ENCODE measurements at regions not wholly inside any gene's neighbourhood (a gene's known extent, or its start where the extent isn't known, plus 50 kb on each side); places are given as distances from the start of the nearest gene placed in this dataset.
"Not testable (repeated sequence)": the region's sequence is repeated elsewhere in the genome, so short reads cannot be mapped to it uniquely, and the experiment has no call there.

GRCh38 chr16:5309946-5310611, 212.5 kb upstream of the EEF2KMT start:
- no peak for DNase-seq

DNA sequence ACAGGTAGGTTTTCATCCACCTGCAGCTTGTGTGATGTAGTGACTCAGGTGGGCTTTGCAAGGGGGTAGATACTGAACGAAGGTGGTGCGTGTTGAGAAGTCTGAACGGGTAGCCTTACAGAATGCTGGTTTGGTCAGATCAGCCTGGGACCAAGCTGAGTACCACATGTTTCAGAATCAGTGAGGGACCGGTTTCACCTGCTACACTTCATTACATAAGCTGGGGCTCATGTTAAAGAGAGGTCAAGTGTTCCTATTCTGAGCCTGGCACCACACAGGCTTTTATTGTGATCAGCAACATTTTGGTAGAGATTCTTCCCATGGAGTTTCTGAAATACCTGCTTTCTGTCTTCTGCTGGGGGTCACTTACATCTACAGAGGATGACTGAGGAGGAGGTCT, 207.4 kb upstream of the EEF2KMT start:
- DNase-seq: no peak

- no peak for DNase-seq
Measured at GRCh38 chr16:5302372-5303114, 204.9 kb upstream of the EEF2KMT start.

- no peak for DNase-seq
Measured at GRCh38 chr16:5298202-5298601, 200.6 kb upstream of the EEF2KMT start.

DNA sequence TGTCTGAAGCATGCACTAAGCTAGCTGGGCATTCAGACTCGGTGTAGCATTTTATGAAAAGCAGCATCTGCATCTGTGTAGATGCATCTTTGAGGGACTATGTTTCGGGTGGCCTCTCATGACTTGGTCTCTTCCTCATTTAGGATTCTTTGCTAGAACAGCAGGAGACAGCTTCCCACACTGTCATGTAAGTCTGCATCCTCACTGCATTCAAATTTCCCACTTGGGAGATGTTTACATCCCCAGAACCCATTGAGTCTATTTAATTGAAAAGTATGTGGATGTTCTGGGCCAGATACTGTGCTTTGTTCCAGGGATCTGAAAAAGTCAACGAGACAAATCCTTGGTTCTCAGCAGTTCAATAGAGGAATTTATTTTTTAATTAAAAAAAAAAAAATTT, 198.6 kb upstream of the EEF2KMT start:
- no peak for DNase-seq

- not testable (repeated sequence) for DNase-seq
Measured at GRCh38 chr16:5295304-5295703, 197.7 kb upstream of the EEF2KMT start.

GRCh38 chr16:5282152-5282551, 184.6 kb upstream of the EEF2KMT start:
- not testable (repeated sequence) for DNase-seq

DNA sequence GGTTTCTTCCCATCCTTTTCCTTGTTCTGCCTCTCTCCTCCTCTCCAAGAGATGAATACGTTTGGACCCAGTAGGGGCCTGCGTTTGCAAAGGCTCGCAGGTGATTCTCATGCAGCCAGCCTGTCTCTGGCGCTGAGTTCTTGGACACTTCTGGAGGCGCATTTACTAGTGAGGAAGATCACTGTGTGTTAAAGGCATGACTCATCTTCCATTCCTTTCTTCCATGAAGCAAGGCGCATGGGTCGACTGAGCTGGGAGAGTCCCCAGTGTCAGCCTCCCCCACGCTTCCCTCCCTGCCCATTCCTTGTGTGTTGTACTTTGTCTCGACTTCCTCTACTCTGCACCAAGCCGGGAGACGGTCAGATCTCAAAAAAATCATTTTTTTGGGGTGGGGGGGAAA, 159.9 kb upstream of the EEF2KMT start:
- DNase-seq: no peak

DNA sequence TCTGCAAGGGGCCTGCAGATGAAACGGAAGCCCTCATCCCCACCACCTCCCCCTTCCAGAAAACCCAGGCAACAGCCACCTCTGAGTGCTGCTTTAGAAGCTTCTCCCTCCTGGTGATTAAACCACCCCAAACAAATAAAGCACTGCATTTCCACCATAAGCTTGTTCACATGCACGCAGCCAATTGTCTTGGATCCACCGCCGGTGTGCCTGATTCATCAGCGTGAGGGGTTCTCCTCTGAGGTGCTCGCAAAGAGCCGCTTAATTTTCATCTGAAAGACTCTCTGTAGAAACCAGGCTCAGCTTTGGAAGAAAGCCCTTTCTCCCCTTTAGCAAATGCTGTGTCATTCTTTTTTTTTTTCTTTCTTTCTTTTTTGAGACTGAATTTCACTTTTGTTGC, 155.2 kb upstream of the EEF2KMT start:
- no peak for DNase-seq

DNA sequence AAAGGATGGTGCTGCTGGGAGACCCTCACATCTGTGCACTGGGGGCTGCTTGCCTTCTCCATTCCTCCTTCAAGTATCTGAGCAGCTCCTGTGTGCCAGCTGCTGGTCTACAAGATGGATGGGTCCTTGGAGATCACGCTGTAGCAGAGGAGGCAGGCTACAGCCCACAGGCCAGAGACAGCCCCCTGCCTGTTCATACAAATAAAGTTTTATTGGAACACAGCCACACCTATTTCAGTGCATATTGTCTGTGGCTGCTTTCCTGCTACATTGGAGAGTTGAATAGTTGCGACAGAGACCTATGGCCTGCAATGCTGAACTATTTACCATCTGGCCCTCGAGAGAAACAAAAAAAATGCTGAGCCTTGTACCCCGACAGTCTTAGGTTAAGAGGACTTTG, 149.8 kb upstream of the EEF2KMT start:
- not testable (repeated sequence) for DNase-seq

GRCh38 chr16:5240278-5240626, 142.7 kb upstream of the EEF2KMT start:
- not testable (repeated sequence) for DNase-seq

- peak; percentile 37 for DNase-seq
Measured at GRCh38 chr16:5239472-5240277, 142.1 kb upstream of the EEF2KMT start.

DNA sequence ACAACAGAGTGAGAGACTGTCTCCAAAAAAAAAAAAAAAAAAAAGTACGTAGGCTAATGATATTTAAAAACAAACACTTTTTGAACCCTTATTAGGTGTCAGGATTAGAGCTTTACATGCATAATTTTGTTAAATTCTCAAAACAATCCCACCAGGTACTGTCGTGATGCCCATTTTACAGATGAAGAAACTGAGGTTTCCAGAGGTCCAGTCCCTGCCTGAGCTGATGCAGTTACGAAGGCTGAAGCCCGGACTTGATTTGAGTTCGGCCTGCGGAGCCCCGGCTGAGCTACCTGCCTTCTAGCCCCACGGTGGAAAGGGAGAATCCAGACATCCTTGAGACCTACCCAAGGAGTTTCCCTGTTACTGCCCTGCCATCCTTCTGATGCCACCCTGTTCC, 137.5 kb upstream of the EEF2KMT start:
- no peak for DNase-seq

DNA sequence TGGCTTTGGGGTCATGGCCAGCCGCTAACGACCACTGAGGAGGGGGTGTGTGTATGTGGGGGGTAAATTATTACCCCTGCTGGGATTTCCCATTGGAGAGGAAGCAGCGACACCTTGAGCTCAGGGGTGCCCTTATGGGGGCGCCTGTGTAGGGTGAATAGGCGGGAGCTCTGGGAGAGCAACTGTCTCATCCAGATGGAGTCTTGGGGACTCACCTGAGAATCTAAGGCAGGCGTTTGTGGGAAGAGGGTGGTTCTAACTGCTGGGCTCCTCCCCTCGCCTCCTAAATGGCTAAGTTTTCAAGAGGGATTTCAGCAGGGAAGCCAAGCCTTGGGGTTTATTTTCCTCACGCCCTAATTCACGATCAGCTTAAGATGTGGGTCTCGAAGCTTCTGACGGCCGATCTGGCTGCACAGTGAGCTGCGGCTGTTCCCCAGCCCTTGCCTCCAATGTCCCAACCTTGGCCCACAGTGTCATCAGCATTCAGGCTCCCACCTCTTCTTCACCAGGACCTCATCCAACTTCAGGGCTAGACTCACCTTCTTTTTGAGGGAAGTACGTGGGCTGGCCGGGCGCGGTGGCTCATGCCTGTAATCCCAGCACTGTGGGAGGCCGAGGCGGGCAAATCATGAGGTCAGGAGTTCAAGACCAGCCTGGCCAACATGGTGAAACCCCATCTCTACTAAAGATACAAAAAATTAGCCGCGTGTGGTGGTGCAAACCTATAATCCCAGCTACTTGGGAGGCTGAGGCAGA, 136.9 kb upstream of the EEF2KMT start:
- no peak for DNase-seq

- no peak for DNase-seq
Measured at GRCh38 chr16:5231246-5231759, 133.7 kb upstream of the EEF2KMT start.

- DNase-seq: no peak
Measured at GRCh38 chr16:5228369-5228768, 130.8 kb upstream of the EEF2KMT start.

DNA sequence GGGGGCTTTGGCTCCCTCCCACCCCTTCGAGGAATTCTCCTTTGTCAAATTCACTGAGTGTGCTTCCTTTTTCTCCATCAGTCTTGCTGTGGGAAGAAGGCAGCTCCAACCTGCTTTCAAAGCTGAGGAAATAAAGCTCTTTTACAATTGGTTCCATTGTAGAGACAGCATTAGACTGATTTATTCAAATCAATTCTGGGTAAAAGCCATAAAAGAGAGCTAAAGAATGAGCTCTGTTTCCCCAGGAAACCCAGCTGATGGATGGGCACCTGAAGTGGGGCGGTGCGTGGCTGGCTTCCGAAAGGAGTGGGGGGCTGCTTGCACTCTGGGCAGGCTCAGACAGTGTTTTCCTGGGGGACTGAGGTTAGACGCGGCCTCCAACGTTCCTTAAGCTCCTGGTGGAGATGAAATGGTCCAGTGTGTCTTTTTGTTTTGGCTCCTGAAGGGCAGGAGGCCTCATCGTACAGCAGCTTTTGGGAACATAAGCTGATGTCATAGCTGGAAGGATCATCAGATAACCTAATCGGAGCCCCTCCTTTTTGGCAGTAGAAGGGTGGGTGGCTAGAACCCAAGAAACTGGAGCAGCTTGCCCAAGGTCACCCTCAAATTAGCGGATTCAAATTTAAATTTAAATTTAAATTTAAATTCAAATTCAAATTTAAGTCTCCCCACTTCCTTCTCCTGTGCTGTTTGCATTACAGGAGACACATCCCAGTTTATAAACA, 128.5 kb upstream of the EEF2KMT start:
- DNase-seq: no peak

- no peak for DNase-seq
Measured at GRCh38 chr16:5222761-5223160, 125.2 kb upstream of the EEF2KMT start.

GRCh38 chr16:5221831-5222230, 124.2 kb upstream of the EEF2KMT start:
- DNase-seq: not testable (repeated sequence)

DNA sequence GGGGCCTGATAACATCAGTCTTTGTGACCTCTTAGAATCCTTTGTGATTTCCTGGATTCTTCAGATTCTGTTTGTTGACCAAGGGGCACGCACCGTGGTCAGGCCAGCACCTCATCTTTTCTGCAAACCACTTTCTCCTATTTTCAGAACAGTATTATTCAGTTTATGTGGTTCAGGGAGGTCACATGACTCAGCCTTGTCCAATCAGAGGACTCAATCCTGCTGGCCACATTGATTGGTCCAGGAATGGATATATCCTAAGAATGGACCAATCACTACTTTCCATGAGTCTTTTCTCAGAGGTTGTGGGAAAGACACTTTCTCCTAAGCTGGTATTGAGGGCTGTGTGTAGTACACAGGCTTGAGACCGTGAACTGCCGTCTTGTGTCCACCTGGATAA, 123.1 kb upstream of the EEF2KMT start:
- DNase-seq: no peak

DNA sequence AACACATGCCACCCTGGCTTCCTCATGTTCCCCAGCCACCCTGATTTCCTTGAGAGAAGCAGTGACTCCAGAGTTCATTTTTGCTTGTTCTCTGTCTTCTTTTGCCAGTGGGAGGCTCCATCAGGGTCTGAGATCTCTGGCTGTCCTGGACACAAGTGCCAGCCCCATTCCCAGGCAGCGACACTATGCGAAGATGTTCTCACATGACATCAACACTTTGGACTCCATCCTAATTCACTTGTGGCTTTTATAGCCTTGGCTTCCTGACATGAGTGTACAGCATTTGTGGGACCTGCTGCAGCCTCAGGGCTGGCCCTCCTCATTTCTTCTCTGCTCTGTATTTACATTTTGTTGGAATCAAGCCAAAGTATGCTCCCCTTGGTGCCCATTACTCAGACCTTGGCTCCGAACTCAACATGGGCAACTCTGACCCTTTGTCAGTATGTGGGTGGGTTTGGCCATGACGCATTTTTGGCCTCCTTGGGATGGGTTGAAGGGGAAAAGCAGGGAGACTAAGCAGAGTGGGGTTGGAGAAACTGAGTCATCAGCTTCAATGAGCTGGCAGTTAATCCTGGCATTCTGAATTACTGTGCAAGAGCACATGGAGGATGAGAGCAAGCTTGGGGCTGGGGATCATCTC, 119.0 kb upstream of the EEF2KMT start:
- DNase-seq: no peak

DNA sequence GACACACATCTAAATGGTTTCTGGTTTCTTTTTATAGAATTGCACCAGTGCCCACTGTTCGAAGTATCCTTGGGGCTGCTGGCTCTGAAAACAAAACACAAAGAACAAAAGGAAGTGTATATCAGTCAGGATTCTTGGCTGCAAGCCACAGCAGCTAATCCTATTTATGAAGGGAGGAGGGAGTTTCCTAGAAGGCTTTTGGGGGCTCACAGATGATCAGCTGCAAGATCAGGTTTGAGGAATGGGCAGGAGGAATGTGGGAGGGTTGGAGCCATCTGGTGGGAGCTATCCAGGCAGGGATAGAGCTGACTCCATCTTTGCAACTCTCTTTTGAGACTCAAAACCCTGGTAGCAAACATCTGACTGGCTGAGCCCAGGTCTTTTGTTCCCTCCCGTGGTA, 118.3 kb upstream of the EEF2KMT start:
- DNase-seq: no peak

Data from activated gamma-delta T cell treated with Interleukin-2 at 50 U/mL for 16 hours (primary cell).